ENCODE measurements at regions not wholly inside any gene's neighbourhood (a gene's known extent, or its start where the extent isn't known, plus 50 kb on each side); places are given as distances from the start of the nearest gene placed in this dataset.

DNA sequence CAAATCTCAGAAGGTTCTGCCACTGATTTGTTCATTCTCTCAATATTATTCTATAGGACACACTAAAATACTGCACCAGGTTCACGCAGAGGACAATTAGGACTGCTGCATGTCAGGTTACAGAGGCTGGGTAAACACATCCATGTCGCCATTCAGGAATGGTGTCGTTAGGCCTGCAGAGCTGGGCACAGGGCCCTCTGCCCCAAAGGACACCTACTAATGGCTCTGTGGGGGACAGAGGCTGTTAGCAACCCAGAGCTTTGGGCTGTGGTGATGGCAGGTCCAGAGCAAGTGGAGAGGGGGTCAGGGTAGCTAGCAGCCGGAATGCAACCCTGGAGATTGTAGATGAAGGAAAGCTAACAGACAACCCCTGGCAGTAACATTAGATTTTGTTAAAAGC, 115.9 kb downstream of the TTC32 start:
- TF ChIP-seq POLR2AphosphoS5 (IDR thresholded peaks at IDR 0.05; ENCODE audit: low read depth, low read length) (no peak), FOXP2 (optimal IDR thresholded peaks at IDR 0.05; ENCODE audit: borderline replicate concordance, extremely low read depth, extremely low read length, insufficient read depth) (no peak), SIN3A (IDR thresholded peaks at IDR 0.05; ENCODE audit: borderline replicate concordance, insufficient read depth, low read length) (no peak), TAF1 (IDR thresholded peaks at IDR 0.05; ENCODE audit: borderline replicate concordance, insufficient read depth, low read length) (no peak)
- TF ChIP-seq, protein P1, sequence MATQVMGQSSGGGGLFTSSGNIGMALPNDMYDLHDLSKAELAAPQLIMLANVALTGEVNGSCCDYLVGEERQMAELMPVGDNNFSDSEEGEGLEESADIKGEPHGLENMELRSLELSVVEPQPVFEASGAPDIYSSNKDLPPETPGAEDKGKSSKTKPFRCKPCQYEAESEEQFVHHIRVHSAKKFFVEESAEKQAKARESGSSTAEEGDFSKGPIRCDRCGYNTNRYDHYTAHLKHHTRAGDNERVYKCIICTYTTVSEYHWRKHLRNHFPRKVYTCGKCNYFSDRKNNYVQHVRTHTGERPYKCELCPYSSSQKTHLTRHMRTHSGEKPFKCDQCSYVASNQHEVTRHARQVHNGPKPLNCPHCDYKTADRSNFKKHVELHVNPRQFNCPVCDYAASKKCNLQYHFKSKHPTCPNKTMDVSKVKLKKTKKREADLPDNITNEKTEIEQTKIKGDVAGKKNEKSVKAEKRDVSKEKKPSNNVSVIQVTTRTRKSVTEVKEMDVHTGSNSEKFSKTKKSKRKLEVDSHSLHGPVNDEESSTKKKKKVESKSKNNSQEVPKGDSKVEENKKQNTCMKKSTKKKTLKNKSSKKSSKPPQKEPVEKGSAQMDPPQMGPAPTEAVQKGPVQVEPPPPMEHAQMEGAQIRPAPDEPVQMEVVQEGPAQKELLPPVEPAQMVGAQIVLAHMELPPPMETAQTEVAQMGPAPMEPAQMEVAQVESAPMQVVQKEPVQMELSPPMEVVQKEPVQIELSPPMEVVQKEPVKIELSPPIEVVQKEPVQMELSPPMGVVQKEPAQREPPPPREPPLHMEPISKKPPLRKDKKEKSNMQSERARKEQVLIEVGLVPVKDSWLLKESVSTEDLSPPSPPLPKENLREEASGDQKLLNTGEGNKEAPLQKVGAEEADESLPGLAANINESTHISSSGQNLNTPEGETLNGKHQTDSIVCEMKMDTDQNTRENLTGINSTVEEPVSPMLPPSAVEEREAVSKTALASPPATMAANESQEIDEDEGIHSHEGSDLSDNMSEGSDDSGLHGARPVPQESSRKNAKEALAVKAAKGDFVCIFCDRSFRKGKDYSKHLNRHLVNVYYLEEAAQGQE (IDR thresholded peaks at IDR 0.05; ENCODE audit: insufficient read depth in 1 of 2, low read depth in 2 of 2, low read length in 2 of 2): no peak

DNA sequence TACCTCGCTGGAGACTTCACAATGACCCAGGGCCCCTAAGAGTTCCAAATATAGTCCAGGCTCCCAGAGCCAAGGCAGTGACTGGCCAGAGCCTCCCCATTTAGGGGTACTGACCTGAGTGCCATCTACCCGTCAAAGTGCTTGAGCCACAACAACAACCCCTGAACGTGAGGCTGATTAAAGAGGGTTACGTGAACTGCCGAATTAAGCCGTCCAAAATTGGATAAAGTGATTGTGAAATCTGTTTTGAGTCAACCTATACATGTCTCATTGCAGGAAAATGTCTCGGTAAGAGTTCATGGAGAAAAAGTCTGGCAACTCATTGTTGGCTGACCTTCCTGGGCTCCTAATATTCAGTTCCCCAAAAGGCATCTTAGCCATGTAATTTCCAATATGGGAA, 116.3 kb downstream of the TTC32 start:
- TF ChIP-seq, protein P1 (IDR thresholded peaks at IDR 0.05; ENCODE audit: insufficient read depth in 1 of 2, low read depth in 2 of 2, low read length in 2 of 2): no peak
- no peak for TF ChIP-seq FOXP2 (optimal IDR thresholded peaks at IDR 0.05; ENCODE audit: borderline replicate concordance, extremely low read depth, extremely low read length, insufficient read depth)
- no peak for TF ChIP-seq TAF1 (IDR thresholded peaks at IDR 0.05; ENCODE audit: borderline replicate concordance, insufficient read depth, low read length)
- TF ChIP-seq SIN3A (IDR thresholded peaks at IDR 0.05; ENCODE audit: borderline replicate concordance, insufficient read depth, low read length): no peak
- TF ChIP-seq POLR2AphosphoS5 (IDR thresholded peaks at IDR 0.05; ENCODE audit: low read depth, low read length): no peak

DNA sequence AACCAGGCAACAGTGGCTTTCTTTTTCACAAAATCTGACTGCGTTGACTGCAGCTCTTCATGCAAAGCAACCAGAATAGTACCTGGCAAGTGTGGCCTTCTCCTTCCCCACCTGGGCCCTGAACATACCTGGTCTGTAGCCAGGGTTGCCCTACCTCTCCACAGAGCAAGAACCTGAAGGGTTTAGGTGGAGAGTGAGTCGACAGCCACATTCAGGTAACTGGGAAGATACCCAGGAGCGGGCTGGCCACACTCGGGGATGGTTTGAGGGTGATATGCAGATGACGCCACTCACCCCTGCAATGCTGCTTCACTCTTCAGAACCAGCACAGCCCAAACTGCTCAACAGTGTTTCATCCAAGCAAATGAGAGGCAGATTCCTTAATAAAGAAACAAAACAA, 117.3 kb downstream of the TTC32 start:
- no peak for TF ChIP-seq FOXP2 (optimal IDR thresholded peaks at IDR 0.05; ENCODE audit: borderline replicate concordance, extremely low read depth, extremely low read length, insufficient read depth)

DNA sequence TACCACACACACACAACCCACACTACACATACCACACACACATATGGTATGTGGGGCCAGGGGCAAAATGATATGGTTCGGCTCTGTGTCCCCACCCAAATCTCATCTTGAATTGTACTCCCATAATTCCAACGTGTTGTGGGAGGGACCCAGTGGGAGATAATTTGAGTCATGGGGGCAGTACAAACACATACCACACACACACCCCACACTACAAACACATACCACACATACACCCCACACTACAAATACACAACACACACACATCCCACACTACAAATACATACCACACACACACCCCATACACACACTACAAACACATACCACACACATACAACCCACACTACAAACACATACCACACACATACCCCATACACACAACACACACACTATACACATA, 117.8 kb downstream of the TTC32 start:
- TF ChIP-seq, protein P1 (IDR thresholded peaks at IDR 0.05; ENCODE audit: insufficient read depth in 1 of 2, low read depth in 2 of 2, low read length in 2 of 2): no peak
- no peak for TF ChIP-seq TAF1 (IDR thresholded peaks at IDR 0.05; ENCODE audit: borderline replicate concordance, insufficient read depth, low read length)
- TF ChIP-seq FOXP2 (optimal IDR thresholded peaks at IDR 0.05; ENCODE audit: borderline replicate concordance, extremely low read depth, extremely low read length, insufficient read depth): no peak
- no peak for TF ChIP-seq SIN3A (IDR thresholded peaks at IDR 0.05; ENCODE audit: borderline replicate concordance, insufficient read depth, low read length)
- no peak for TF ChIP-seq POLR2AphosphoS5 (IDR thresholded peaks at IDR 0.05; ENCODE audit: low read depth, low read length)

DNA sequence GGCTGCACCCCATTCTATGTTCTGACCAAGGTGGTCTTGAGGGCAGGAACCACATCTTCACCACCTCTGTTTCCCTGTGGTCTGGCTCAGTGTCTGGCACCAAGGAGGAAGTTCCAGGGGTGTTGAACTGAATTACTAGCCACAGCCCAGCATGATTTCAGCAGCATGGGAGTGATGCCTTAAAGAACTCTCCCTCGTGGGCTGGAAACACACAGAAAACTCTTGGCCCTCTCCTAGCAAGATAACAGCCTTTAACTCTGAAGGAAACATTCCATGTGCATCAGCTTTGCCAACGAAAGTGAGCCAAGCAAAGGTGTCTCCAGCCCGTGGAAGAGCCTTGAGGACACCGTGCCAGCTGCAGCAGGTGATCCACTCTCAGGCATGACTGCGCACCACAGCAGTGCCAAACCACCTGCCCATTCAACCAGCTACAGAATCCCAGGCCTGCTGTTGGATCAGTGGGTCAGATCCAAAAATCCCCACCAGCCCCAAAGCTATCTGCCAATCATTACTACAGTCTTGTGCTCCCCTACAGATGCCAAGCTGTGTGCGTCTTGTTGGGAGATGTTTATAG, 124.8 kb downstream of the TTC32 start:
- TF ChIP-seq POLR2AphosphoS5 (IDR thresholded peaks at IDR 0.05; ENCODE audit: low read depth, low read length): no peak
- TF ChIP-seq SIN3A (IDR thresholded peaks at IDR 0.05; ENCODE audit: borderline replicate concordance, insufficient read depth, low read length): no peak
- TF ChIP-seq, protein P1 (IDR thresholded peaks at IDR 0.05; ENCODE audit: insufficient read depth in 1 of 2, low read depth in 2 of 2, low read length in 2 of 2): no peak
- TF ChIP-seq TAF1 (IDR thresholded peaks at IDR 0.05; ENCODE audit: borderline replicate concordance, insufficient read depth, low read length): no peak
- TF ChIP-seq FOXP2 (optimal IDR thresholded peaks at IDR 0.05; ENCODE audit: borderline replicate concordance, extremely low read depth, extremely low read length, insufficient read depth): no peak

All from PFSK-1 (cell line).